HL-60 (cell line): ENCODE measurements at regions not wholly inside any gene's neighbourhood (a gene's known extent, or its start where the extent isn't known, plus 50 kb on each side); places are given as distances from the start of the nearest gene placed in this dataset.

Source experiments
- DNase-seq, 2 experiments: peaks; one replicate each; pipeline ENCODE4 v3.0.0-alpha.2; 2010 to 2020; ENCODE audit warnings: low read depth in 1 of 2, low spot score in 1 of 2
- H3K27ac ChIP-seq: fragments of 250-450 bp; sonication (Bioruptor Pico); replicated peaks from 2 replicates; pipeline ENCODE4 v1.5.1; 2020; ENCODE audit warnings: mild to moderate bottlenecking, moderate library complexity
- H3K27me3 ChIP-seq: fragments of 250-450 bp; sonication (Bioruptor Pico); 2 replicates; pipeline ENCODE4 v1.5.1; 2021; ENCODE audit warnings: mild to moderate bottlenecking, moderate library complexity; ENCODE audit not compliant: insufficient read depth, poor library complexity, severe bottlenecking
- H3K4me3 ChIP-seq: replicated peaks from 2 replicates; pipeline ENCODE4 v1.5.1; 2011; ENCODE audit warnings: mild to moderate bottlenecking, control low read depth, low read length; ENCODE audit not compliant: insufficient read depth
- GABPA ChIP-seq: IDR thresholded peaks from 2 replicates; pipeline ENCODE4 v1.6.1; 2012; ENCODE audit warnings: low read depth
- POLR2AphosphoS5 ChIP-seq: IDR thresholded peaks from 2 replicates; pipeline ENCODE4 v1.6.1; 2012; ENCODE audit warnings: low read depth
- SPI1 ChIP-seq: IDR thresholded peaks from 2 replicates; pipeline ENCODE4 v1.6.1; 2012; ENCODE audit warnings: low read depth, mild to moderate bottlenecking, borderline replicate concordance
- TF ChIP-seq, protein P1 (sequence below): IDR thresholded peaks from one replicate; pipeline ENCODE4 v1.5.1; 2011; ENCODE audit warnings: low read length, control low read depth, inconsistent platforms; ENCODE audit not compliant: insufficient read depth
- TF ChIP-seq, protein P2 (sequence below): IDR thresholded peaks from 2 replicates; pipeline ENCODE4 v1.6.1; 2012; ENCODE audit warnings: low read depth; ENCODE audit not compliant: insufficient replicate concordance

DNA sequence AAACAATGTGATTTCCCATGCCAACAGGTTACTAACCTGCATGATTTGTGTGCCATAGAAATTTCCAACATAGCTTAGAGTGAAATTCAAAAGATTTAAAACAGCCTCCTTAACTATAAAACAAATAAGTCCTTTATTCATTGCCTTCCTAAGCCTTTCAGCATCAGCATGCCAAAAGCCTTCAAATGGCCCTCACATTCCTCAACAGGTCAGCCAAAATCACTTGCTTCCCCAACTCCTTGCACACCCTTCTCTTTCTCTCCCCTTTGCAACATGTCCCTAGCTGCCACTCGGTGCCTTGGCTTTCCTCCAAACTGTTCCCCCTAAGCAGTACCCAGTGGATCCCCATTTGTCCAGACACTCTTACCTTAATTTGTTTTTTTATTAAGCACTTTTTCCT, 74.9 kb upstream of the PCDH19 start:
- no peaks in the 10 kb centered on the region for H3K27me3 ChIP-seq
- no peak for DNase-seq
- TF ChIP-seq, protein P1, sequence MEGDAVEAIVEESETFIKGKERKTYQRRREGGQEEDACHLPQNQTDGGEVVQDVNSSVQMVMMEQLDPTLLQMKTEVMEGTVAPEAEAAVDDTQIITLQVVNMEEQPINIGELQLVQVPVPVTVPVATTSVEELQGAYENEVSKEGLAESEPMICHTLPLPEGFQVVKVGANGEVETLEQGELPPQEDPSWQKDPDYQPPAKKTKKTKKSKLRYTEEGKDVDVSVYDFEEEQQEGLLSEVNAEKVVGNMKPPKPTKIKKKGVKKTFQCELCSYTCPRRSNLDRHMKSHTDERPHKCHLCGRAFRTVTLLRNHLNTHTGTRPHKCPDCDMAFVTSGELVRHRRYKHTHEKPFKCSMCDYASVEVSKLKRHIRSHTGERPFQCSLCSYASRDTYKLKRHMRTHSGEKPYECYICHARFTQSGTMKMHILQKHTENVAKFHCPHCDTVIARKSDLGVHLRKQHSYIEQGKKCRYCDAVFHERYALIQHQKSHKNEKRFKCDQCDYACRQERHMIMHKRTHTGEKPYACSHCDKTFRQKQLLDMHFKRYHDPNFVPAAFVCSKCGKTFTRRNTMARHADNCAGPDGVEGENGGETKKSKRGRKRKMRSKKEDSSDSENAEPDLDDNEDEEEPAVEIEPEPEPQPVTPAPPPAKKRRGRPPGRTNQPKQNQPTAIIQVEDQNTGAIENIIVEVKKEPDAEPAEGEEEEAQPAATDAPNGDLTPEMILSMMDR = no peak
- TF ChIP-seq, protein P2, sequence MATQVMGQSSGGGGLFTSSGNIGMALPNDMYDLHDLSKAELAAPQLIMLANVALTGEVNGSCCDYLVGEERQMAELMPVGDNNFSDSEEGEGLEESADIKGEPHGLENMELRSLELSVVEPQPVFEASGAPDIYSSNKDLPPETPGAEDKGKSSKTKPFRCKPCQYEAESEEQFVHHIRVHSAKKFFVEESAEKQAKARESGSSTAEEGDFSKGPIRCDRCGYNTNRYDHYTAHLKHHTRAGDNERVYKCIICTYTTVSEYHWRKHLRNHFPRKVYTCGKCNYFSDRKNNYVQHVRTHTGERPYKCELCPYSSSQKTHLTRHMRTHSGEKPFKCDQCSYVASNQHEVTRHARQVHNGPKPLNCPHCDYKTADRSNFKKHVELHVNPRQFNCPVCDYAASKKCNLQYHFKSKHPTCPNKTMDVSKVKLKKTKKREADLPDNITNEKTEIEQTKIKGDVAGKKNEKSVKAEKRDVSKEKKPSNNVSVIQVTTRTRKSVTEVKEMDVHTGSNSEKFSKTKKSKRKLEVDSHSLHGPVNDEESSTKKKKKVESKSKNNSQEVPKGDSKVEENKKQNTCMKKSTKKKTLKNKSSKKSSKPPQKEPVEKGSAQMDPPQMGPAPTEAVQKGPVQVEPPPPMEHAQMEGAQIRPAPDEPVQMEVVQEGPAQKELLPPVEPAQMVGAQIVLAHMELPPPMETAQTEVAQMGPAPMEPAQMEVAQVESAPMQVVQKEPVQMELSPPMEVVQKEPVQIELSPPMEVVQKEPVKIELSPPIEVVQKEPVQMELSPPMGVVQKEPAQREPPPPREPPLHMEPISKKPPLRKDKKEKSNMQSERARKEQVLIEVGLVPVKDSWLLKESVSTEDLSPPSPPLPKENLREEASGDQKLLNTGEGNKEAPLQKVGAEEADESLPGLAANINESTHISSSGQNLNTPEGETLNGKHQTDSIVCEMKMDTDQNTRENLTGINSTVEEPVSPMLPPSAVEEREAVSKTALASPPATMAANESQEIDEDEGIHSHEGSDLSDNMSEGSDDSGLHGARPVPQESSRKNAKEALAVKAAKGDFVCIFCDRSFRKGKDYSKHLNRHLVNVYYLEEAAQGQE = no peak
- TF ChIP-seq POLR2AphosphoS5 (no peak), GABPA (no peak), SPI1 (no peak)
- H3K27ac ChIP-seq = no peak overlapping the region
- H3K4me3 ChIP-seq = no peak overlapping the region

DNA sequence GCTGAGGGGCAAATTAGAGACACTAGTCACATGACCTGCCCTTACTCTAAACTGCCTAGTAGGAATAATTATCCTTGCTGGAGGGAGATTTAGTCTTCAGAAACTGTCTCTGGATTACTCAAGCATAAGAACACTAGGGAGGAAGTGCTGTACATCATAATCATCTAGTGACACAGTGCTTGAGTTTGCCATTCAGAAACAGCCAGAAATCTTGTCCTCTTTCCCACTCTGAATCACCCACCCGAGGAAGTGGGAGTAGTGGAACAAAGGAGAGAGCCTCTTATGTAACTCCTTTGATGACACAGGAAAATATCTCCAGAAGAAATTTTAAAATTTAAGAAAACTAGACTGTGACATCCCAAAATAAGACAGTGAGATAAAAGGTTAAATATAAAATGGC, 69.3 kb upstream of the PCDH19 start:
- TF ChIP-seq, protein P1 = no peak
- TF ChIP-seq, protein P2 = no peak
- no peak overlapping the region for H3K4me3 ChIP-seq
- no peak overlapping the region for H3K27ac ChIP-seq
- no peak for DNase-seq
- no peaks in the 10 kb centered on the region for H3K27me3 ChIP-seq

DNA sequence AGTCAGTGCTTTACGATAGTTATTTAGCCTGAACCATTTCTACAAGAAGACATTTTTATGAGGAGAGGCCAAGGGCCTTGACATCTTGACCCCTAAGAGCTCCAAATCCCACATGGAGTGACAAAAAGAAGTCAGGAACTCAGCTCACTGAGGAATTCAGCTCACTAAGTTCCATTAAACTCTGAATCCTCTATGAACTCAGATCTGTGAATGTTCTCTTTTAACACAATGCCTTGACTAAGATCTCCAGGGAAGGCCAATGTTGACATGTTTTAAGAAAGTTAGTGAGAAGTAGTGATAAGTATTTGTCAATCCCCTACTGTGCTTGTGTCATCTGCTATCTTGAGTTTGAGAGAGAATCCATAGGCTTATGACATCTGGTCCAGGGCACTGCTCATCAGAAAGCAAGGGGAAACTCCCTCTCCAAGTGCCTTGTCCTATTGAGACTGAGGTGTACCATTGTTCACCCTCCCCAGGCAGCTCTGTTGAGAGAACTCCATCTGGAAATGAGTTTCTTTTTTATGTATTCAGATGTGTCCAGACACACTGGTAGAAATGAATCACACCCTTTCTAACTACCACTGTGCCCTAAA, 68.7 kb upstream of the PCDH19 start:
- Histone ChIP-seq H3K27ac (no peak overlapping the region), H3K27me3 (no peaks in the 10 kb centered on the region), H3K4me3 (no peak overlapping the region)
- TF ChIP-seq SPI1 = no peak
- no peak for TF ChIP-seq GABPA
- TF ChIP-seq POLR2AphosphoS5 = no peak
- TF ChIP-seq, protein P1 = no peak
- TF ChIP-seq, protein P2 = no peak
- DNase-seq = no peak
